Liver (tissue), 8 donors: ENCODE measurements at regions not wholly inside any gene's neighbourhood (a gene's known extent, or its start where the extent isn't known, plus 50 kb on each side); places are given as distances from the start of the nearest gene placed in this dataset.

ENCODE experiments used
- DNase-seq: peaks from one replicate; pipeline ENCODE4 v3.0.0-alpha.2; 2017; ENCODE audit warnings: low spot score
- H3K27ac ChIP-seq, 2 donors: one replicate each; pipeline ENCODE4 v1.7.0; 2013; ENCODE audit warnings: inconsistent platforms in 2 of 2, low read length in 2 of 2, control low read depth in 1 of 2, low read depth in 1 of 2, mild to moderate bottlenecking in 1 of 2
- H3K27me3 ChIP-seq, 4 donors: one replicate each; pipeline versions ENCODE4 v1.6.1 to v1.7.0; 2013; ENCODE audit warnings: low read length in 3 of 4, inconsistent platforms in 1 of 4, mild to moderate bottlenecking in 1 of 4, moderate library complexity in 1 of 4; ENCODE audit not compliant: control insufficient read depth in 4 of 4, insufficient read depth in 4 of 4
- H3K36me3 ChIP-seq, 4 donors: one replicate each; pipeline versions ENCODE4 v1.6.1 to v1.7.0; 2013; ENCODE audit warnings: low read length in 3 of 4, mild to moderate bottlenecking in 3 of 4, low read depth in 1 of 4, moderate library complexity in 1 of 4; ENCODE audit not compliant: control insufficient read depth in 4 of 4, insufficient read depth in 3 of 4
- H3K4me1 ChIP-seq, 4 donors: one replicate each; pipeline versions ENCODE4 v1.6.1 to v1.7.0; 2013; ENCODE audit warnings: low read length in 3 of 4, mild to moderate bottlenecking in 3 of 4, moderate library complexity in 1 of 4; ENCODE audit not compliant: control insufficient read depth in 4 of 4, insufficient read depth in 4 of 4
- H3K4me3 ChIP-seq, 3 donors: one replicate each; pipeline versions ENCODE4 v1.6.1 to v1.7.0; 2013; ENCODE audit warnings: low read length in 3 of 3, control low read depth in 1 of 3, low read depth in 1 of 3, mild to moderate bottlenecking in 1 of 3
- H3K9ac ChIP-seq, 2 donors: one replicate each; pipeline ENCODE4 v1.7.0; 2013; ENCODE audit warnings: low read length in 2 of 2, mild to moderate bottlenecking in 2 of 2, moderate library complexity in 2 of 2, control low read depth in 1 of 2, low read depth in 1 of 2
- H3K9me3 ChIP-seq, 4 donors: one replicate each; pipeline versions ENCODE4 v1.6.1 to v1.7.0; 2013; ENCODE audit warnings: low read length in 3 of 4; ENCODE audit not compliant: control insufficient read depth in 4 of 4
- ATF3 ChIP-seq: IDR thresholded peaks from 2 replicates; pipeline ENCODE4 v1.6.1; 2016; ENCODE audit warnings: antibody characterized with exemption
- CTCF ChIP-seq: fragments of 150-350 bp; IDR thresholded peaks from 2 replicates; pipeline ENCODE4 v1.5.1; 2017; ENCODE audit warnings: improper control_type of control experiment, low read depth, low read length; ENCODE audit not compliant: missing input control
- EGR1 ChIP-seq, 2 donors: IDR thresholded peaks; 2 replicates each; pipeline ENCODE4 v1.6.1; 2016 to 2018; ENCODE audit warnings: antibody characterized with exemption in 2 of 2, low read depth in 2 of 2
- FOXA2 ChIP-seq: IDR thresholded peaks from 2 replicates; pipeline ENCODE4 v1.6.1; 2016; ENCODE audit warnings: antibody characterized with exemption
- GABPA ChIP-seq, 2 donors: IDR thresholded peaks in 1 of 2; conservative IDR thresholded peaks in 1 of 2; 2 replicates each; pipeline ENCODE4 v1.6.1; 2016; ENCODE audit warnings: antibody characterized with exemption in 2 of 2, mild to moderate bottlenecking in 1 of 2, moderate library complexity in 1 of 2
- HNF4G ChIP-seq: IDR thresholded peaks from 2 replicates; pipeline ENCODE4 v1.6.1; 2016; ENCODE audit warnings: antibody characterized with exemption
- JUND ChIP-seq, 2 donors: IDR thresholded peaks; 2 replicates each; pipeline ENCODE4 v1.6.1; 2016; ENCODE audit warnings: antibody characterized with exemption in 2 of 2
- MAX ChIP-seq: IDR thresholded peaks from 2 replicates; pipeline ENCODE4 v1.6.1; 2016; ENCODE audit warnings: antibody characterized with exemption
- NR2F2 ChIP-seq: IDR thresholded peaks from 2 replicates; pipeline ENCODE4 v1.6.1; 2016; ENCODE audit warnings: antibody characterized with exemption
- RAD21 ChIP-seq, 2 donors: IDR thresholded peaks; 2 replicates each; pipeline ENCODE4 v1.6.1; 2016; ENCODE audit warnings: antibody characterized with exemption in 2 of 2, mild to moderate bottlenecking in 2 of 2
- REST ChIP-seq: IDR thresholded peaks from 2 replicates; pipeline ENCODE4 v1.6.1; 2016; ENCODE audit warnings: antibody characterized with exemption, mild to moderate bottlenecking
- RXRA ChIP-seq, 2 donors: IDR thresholded peaks; 2 replicates each; pipeline ENCODE4 v1.6.1; 2017 to 2018; ENCODE audit warnings: antibody characterized with exemption in 2 of 2, mild to moderate bottlenecking in 1 of 2
- SP1 ChIP-seq: IDR thresholded peaks from 2 replicates; pipeline ENCODE4 v1.6.1; 2018; ENCODE audit warnings: antibody characterized with exemption, mild to moderate bottlenecking
- TAF1 ChIP-seq: conservative IDR thresholded peaks from 2 replicates; pipeline ENCODE4 v1.6.1; 2016; ENCODE audit warnings: antibody characterized with exemption, mild to moderate bottlenecking
- ZBTB33 ChIP-seq: IDR thresholded peaks from 2 replicates; pipeline ENCODE4 v1.6.1; 2016; ENCODE audit warnings: antibody characterized with exemption
- WGBS: extraction: QIAGEN DNeasy Blood & Tissue Kit; methylation state at CpG from one replicate; pipeline ENCODE4 v1.1.7; 2013; 5-methylcytosine and 5-hydroxymethylcytosine counted together
- donor health status: healthy.
- donor health status: healthy.
- donor health status: healthy.
- donor health status: healthy.
- donor health status: healthy.

- TF ChIP-seq HNF4G (no peak), ATF3 (no peak), FOXA2 (no peak), MAX (no peak), RAD21 (IDR thresholded peaks at IDR 0.05) (no peak), GABPA (IDR thresholded peaks at IDR 0.05 in 1 of 2, conservative IDR thresholded peaks at IDR 0.05 in 1 of 2) (no peak), NR2F2 (no peak), JUND (IDR thresholded peaks at IDR 0.05) (no peak), EGR1 (IDR thresholded peaks at IDR 0.05; ENCODE audit: low read depth in 2 of 2) (no peak), CTCF (no peak), REST (no peak), ZBTB33 (no peak)
- no peak overlapping the region for H3K4me3 ChIP-seq
- DNase-seq, result no peak
- no peaks in the 10 kb centered on the region for H3K36me3 ChIP-seq
- no peak overlapping the region for H3K9ac ChIP-seq
- no peaks in the 10 kb centered on the region for H3K27me3 ChIP-seq
- 91% methylated on average over 1 of the region's 1 CpG for WGBS
- H3K9me3 ChIP-seq, result no peaks in the 10 kb centered on the region
- H3K27ac ChIP-seq, result no peak overlapping the region
- H3K4me1 ChIP-seq, result no peaks in the 10 kb centered on the region
Observed at GRCh38 chr3:166688665-166689064, 691.4 kb downstream of the ZBBX start.

GRCh38 chr3:166685246-166685645 lies 694.9 kb downstream of the ZBBX start:
- no peak for DNase-seq
- Histone ChIP-seq H3K9me3 (no peaks in the 10 kb centered on the region), H3K4me3 (no peak overlapping the region), H3K27ac (no peak overlapping the region), H3K36me3 (no peaks in the 10 kb centered on the region), H3K4me1 (no peaks in the 10 kb centered on the region), H3K27me3 (no peaks in the 10 kb centered on the region), H3K9ac (no peak overlapping the region)
- 80% methylated on average over 1 of the region's 1 CpG for WGBS
- TF ChIP-seq ZBTB33 (no peak), CTCF (no peak), RAD21 (IDR thresholded peaks at IDR 0.05) (no peak), TAF1 (no peak), FOXA2 (no peak), MAX (no peak), GABPA (IDR thresholded peaks at IDR 0.05 in 1 of 2, conservative IDR thresholded peaks at IDR 0.05 in 1 of 2) (no peak), EGR1 (IDR thresholded peaks at IDR 0.05; ENCODE audit: low read depth in 2 of 2) (no peak), SP1 (no peak), JUND (IDR thresholded peaks at IDR 0.05) (no peak), HNF4G (no peak), RXRA (IDR thresholded peaks at IDR 0.05) (no peak)
